ENCODE measurements at regions not wholly inside any gene's neighbourhood (a gene's known extent, or its start where the extent isn't known, plus 50 kb on each side); places are given as distances from the start of the nearest gene placed in this dataset.
"Not testable (repeated sequence)": the region's sequence is repeated elsewhere in the genome, so short reads cannot be mapped to it uniquely, and the experiment has no call there.

GRCh38 chr2:185424958-185425629 lies 313.5 kb upstream of the FSIP2 start:
- not testable (repeated sequence) for TF ChIP-seq CTCF (conservative IDR thresholded peaks at IDR 0.05 in 1 of 2, IDR thresholded peaks at IDR 0.05 in 1 of 2; ENCODE audit: low read depth in 1 of 2, low read length in 2 of 2); EZH2 (IDR thresholded peaks at IDR 0.05; ENCODE audit: low read length, missing control alignments)
